B cell (primary cell): ENCODE measurements at regions not wholly inside any gene's neighbourhood (a gene's known extent, or its start where the extent isn't known, plus 50 kb on each side); places are given as distances from the start of the nearest gene placed in this dataset.
A peak's percentile ranks its signal among the peaks of the same experiment; 100 is the strongest.

Source experiments
- ATAC-seq: fragments of 200-7000 bp; cut with Tn5 transposase; one replicate; pipeline ENCODE4 v1.10.0; 2021; ENCODE audit warnings: low read depth, mild to moderate bottlenecking, moderate number of reproducible peaks, moderate library complexity
- CTCF ChIA-PET: fragments of 350-600 bp; sonication (Branson Sonifier 250); formaldehyde crosslinking; loops from one replicate; lab custom pipeline; 2021; ENCODE audit warnings: antibody characterized with exemption, inconsistent platforms; lab: Charles Lee
- POLR2A ChIA-PET: fragments of 350-600 bp; sonication (Branson Sonifier 250); formaldehyde crosslinking; loops from one replicate; lab custom pipeline; 2021; ENCODE audit warnings: antibody characterized with exemption; lab: Charles Lee
- DNase-seq: peaks from one replicate; pipeline ENCODE4 v3.0.0; 2013
- H2AFZ ChIP-seq: 2 replicates; pipeline ENCODE4 v1.6.1; 2012; ENCODE audit warnings: mild to moderate bottlenecking, low read depth, low read length; ENCODE audit not compliant: insufficient read depth, poor library complexity, severe bottlenecking
- H3K27ac ChIP-seq, 2 donors: 1 replicate in 1 of 2; 2 replicates in 1 of 2; pipeline ENCODE4 v1.5.1; 2012 to 2013; ENCODE audit warnings: low read length in 2 of 2, mild to moderate bottlenecking in 2 of 2, moderate library complexity in 1 of 2
- H3K27me3 ChIP-seq, 4 experiments: fragments of 200-600 bp in 1 of 4; sonication (generic) in 1 of 4; replicated peaks in 1 of 4; 1 replicate in 2 of 4; 2 replicates in 2 of 4; pipeline versions ENCODE4 v1.6.1 to v1.7.0; 2013 to 2016; ENCODE audit warnings: low read length in 3 of 4, mild to moderate bottlenecking in 2 of 4, mixed read lengths in 1 of 4, moderate library complexity in 1 of 4; ENCODE audit not compliant: insufficient read depth in 4 of 4, control insufficient read depth in 3 of 4; ENCODE audit errors: control extremely low read depth in 1 of 4
- H3K36me3 ChIP-seq, 2 experiments: replicated peaks in 1 of 2; 1 replicate in 1 of 2; 2 replicates in 1 of 2; pipeline versions ENCODE4 v1.6.1 to v1.7.1; 2013; ENCODE audit warnings: low read length in 1 of 2; ENCODE audit not compliant: insufficient read depth in 2 of 2, control insufficient read depth in 1 of 2; ENCODE audit errors: control extremely low read depth in 1 of 2, extremely low read depth in 1 of 2
- H3K4me1 ChIP-seq, 2 donors: fragments of 200-600 bp in 1 of 2; sonication (generic) in 1 of 2; 1 replicate in 1 of 2; 2 replicates in 1 of 2; pipeline versions ENCODE4 v1.5.1 to v1.6.1; 2013 to 2017; ENCODE audit warnings: low read length in 2 of 2; ENCODE audit not compliant: control insufficient read depth in 2 of 2, insufficient read depth in 2 of 2
- H3K4me2 ChIP-seq: replicated peaks from 2 replicates; pipeline ENCODE3; 2012; ENCODE audit warnings: mild to moderate bottlenecking, low read depth, low read length; ENCODE audit not compliant: poor library complexity, severe bottlenecking
- H3K4me3 ChIP-seq, 5 experiments: fragments of 200-600 bp in 1 of 5; sonication (generic) in 1 of 5; 1 replicate in 3 of 5; 2 replicates in 2 of 5; pipeline versions ENCODE4 v1.5.1 to v1.7.0; 2011 to 2016; ENCODE audit warnings: low read length in 4 of 5, mild to moderate bottlenecking in 4 of 5, low read depth in 2 of 5, control low read depth in 1 of 5, moderate library complexity in 1 of 5; ENCODE audit not compliant: insufficient read depth in 1 of 5; ENCODE audit errors: control extremely low read depth in 1 of 5, extremely low read depth in 1 of 5
- H3K79me2 ChIP-seq: fragments of 200-600 bp; sonication (generic); one replicate; pipeline ENCODE4 v1.6.0; 2016; ENCODE audit warnings: low read length; ENCODE audit not compliant: control insufficient read depth, insufficient read depth
- H3K9ac ChIP-seq: fragments of 200-600 bp; sonication (generic); 2 replicates; pipeline ENCODE4 v1.6.1; 2017; ENCODE audit warnings: mild to moderate bottlenecking, low read length, moderate library complexity
- H3K9me3 ChIP-seq, 3 donors: one replicate each; pipeline versions ENCODE4 v1.6.1 to v1.7.1; 2013; ENCODE audit warnings: low read length in 2 of 3; ENCODE audit not compliant: control insufficient read depth in 2 of 3, insufficient read depth in 1 of 3; ENCODE audit errors: control extremely low read depth in 1 of 3
- H4K20me1 ChIP-seq: 2 replicates; pipeline ENCODE4 v1.6.0; 2012; ENCODE audit warnings: mild to moderate bottlenecking, low read length; ENCODE audit not compliant: insufficient read depth, control insufficient read depth, poor library complexity, severe bottlenecking
- H3K27ac Mint-ChIP-seq: one replicate; pipeline ENCODE4 v1.8.0; 2021; ENCODE audit warnings: mixed read lengths
- H3K27me3 Mint-ChIP-seq: one replicate; pipeline ENCODE4 v1.8.0; 2021; ENCODE audit warnings: mixed read lengths
- H3K4me1 Mint-ChIP-seq: one replicate; pipeline ENCODE4 v1.8.0; 2021; ENCODE audit warnings: mixed read lengths
- H3K4me3 Mint-ChIP-seq: one replicate; pipeline ENCODE4 v1.8.0; 2021; ENCODE audit warnings: mixed read lengths
- H3K9me3 Mint-ChIP-seq: one replicate; pipeline ENCODE4 v1.8.0; 2022; ENCODE audit warnings: mixed read lengths; ENCODE audit not compliant: insufficient read depth
- CTCF ChIP-seq: fragments of 200-600 bp; IDR thresholded peaks from one replicate; pipeline ENCODE4 v1.8.0; 2022; ENCODE audit warnings: antibody characterized with exemption, mild to moderate bottlenecking
- EZH2 ChIP-seq: IDR thresholded peaks from 2 replicates; pipeline ENCODE4 v1.6.1; 2012; ENCODE audit warnings: borderline replicate concordance, low read depth, mild to moderate bottlenecking, moderate library complexity, low read length; ENCODE audit not compliant: insufficient read depth, poor library complexity, severe bottlenecking
- WGBS: methylation state at CpG from one replicate; pipeline ENCODE4 v1.1.5; 2013; ENCODE audit warnings: missing lambda C conversion rate; ENCODE audit not compliant: insufficient coverage; 5-methylcytosine and 5-hydroxymethylcytosine counted together
- intact Hi-C: fragments of 100-400 bp; cut with micrococcal nuclease; formaldehyde crosslinking; loops from one replicate; pipeline ENCODE4 v1.10.0; 2022

- no peak for TF ChIP-seq CTCF
- no peak for TF ChIP-seq EZH2
- POLR2A ChIA-PET: no interaction called here
- WGBS: 3% methylated on average over 8 of the region's 12 CpGs
- no peaks in the 10 kb centered on the region for H3K27me3 ChIP-seq
- Mint-ChIP-seq H3K27me3 (no peaks in the 10 kb centered on the region), H3K4me3 (peak overlapping the region; percentile 75), H3K9me3 (no peaks in the 10 kb centered on the region), H3K4me1 (peaks cover 20% of the 10 kb centered on the region), H3K27ac (peak overlapping the region; percentile 32)
- DNase-seq (peak; percentile 31), ATAC-seq (peak; percentile 75)
- H3K4me3 ChIP-seq: peak overlapping the region; percentile 26 to 65 (median 44)
- H3K36me3 ChIP-seq: no peaks in the 10 kb centered on the region
- no peaks in the 10 kb centered on the region for H4K20me1 ChIP-seq
- CTCF ChIA-PET: interaction anchor here (2.3 to 8.6 kb wide), 2 partner anchors 173 to 174 kb away, joined by 12 to 235 read pairs; partner anchors contain the start of gene CCDC28A
- H2AFZ ChIP-seq: peak overlapping the region; percentile 67
- H3K9me3 ChIP-seq: no peaks in the 10 kb centered on the region
- H3K4me2 ChIP-seq: peak overlapping the region; percentile 80
- peak overlapping the region; percentile 68 for H3K9ac ChIP-seq
- intact Hi-C loops: loop anchor here (1.0 to 5.0 kb wide), 3 partner anchors 100 to 769 kb away; partner anchors contain the start of gene CCDC28A
- H3K79me2 ChIP-seq: no peaks in the 10 kb centered on the region
- peaks cover 12 to 13% of the 10 kb centered on the region in 2 donors for H3K4me1 ChIP-seq
- H3K27ac ChIP-seq: no peak overlapping the region
Observed at GRCh38 chr6:138593124-138593877, 94.0 kb upstream of the NHSL1 start.
